ENCODE measurements at regions not wholly inside any gene's neighbourhood (a gene's known extent, or its start where the extent isn't known, plus 50 kb on each side); places are given as distances from the start of the nearest gene placed in this dataset.

GRCh38 chr2:145016711-145017110 is 496.8 kb upstream of the ZEB2 start:
- H3K36me3 ChIP-seq (ENCODE audit: control insufficient read depth in 3 of 3, insufficient read depth in 2 of 3, low read depth in 1 of 3, low read length in 3 of 3), result no peaks in the 10 kb centered on the region
- H3K4me1 ChIP-seq (ENCODE audit: control insufficient read depth in 3 of 3, insufficient read depth in 2 of 3, low read depth in 1 of 3, low read length in 2 of 3), result peaks cover 0 to 2% (median 0%) of the 10 kb centered on the region in 3 donors
- no peaks in the 10 kb centered on the region for H3K9me3 ChIP-seq (ENCODE audit: control insufficient read depth in 2 of 2, insufficient read depth in 1 of 2, low read depth in 1 of 2, low read length in 1 of 2)
- H3K27ac ChIP-seq (ENCODE audit: low read depth in 1 of 3, low read length in 2 of 3), result no peak overlapping the region
- DNase-seq (no peak), FAIRE-seq (no peak)
- H3K4me3 ChIP-seq (ENCODE audit: low read depth in 1 of 3, low read length in 3 of 3), result no peak overlapping the region
- no peaks in the 10 kb centered on the region for H3K27me3 ChIP-seq (ENCODE audit: control insufficient read depth in 3 of 3, insufficient read depth in 3 of 3, low read length in 3 of 3)

DNA sequence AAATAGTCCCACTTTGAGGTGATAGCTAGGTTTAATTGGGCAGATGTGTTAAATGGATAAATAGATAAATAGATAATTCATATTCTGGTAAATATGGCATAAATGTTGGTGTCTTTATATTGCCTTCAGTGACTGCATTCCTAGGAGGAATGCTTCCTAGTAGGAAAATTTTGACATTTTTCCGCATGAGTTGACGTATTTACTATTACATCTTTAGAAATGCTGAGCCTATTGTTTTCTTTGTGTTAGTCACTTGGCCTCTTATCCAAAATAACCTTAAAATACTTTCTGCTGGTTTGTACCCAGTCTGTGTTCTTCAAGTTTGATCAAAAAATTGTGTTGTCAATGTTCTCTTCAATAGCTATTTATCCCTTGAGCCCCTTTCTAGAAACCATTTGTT is 495.6 kb upstream of the ZEB2 start:
- no peaks in the 10 kb centered on the region for H3K9me3 ChIP-seq (ENCODE audit: control insufficient read depth in 2 of 2, insufficient read depth in 1 of 2, low read depth in 1 of 2, low read length in 1 of 2)
- no peak for DNase-seq
- H3K36me3 ChIP-seq (ENCODE audit: control insufficient read depth in 3 of 3, insufficient read depth in 2 of 3, low read depth in 1 of 3, low read length in 3 of 3), result no peaks in the 10 kb centered on the region
- WGBS, 3 donors, result 91 to 98% (median 96%) methylated on average over 2 of the region's 2 CpGs
- H3K4me1 ChIP-seq (ENCODE audit: control insufficient read depth in 3 of 3, insufficient read depth in 2 of 3, low read depth in 1 of 3, low read length in 2 of 3), result peaks cover 0 to 2% (median 0%) of the 10 kb centered on the region in 3 donors
- H3K27ac ChIP-seq (ENCODE audit: low read depth in 1 of 3, low read length in 2 of 3), result no peak overlapping the region
- no peaks in the 10 kb centered on the region for H3K27me3 ChIP-seq (ENCODE audit: control insufficient read depth in 3 of 3, insufficient read depth in 3 of 3, low read length in 3 of 3)
- H3K4me3 ChIP-seq (ENCODE audit: low read depth in 1 of 3, low read length in 3 of 3), result no peak overlapping the region
- FAIRE-seq, result no peak

DNA sequence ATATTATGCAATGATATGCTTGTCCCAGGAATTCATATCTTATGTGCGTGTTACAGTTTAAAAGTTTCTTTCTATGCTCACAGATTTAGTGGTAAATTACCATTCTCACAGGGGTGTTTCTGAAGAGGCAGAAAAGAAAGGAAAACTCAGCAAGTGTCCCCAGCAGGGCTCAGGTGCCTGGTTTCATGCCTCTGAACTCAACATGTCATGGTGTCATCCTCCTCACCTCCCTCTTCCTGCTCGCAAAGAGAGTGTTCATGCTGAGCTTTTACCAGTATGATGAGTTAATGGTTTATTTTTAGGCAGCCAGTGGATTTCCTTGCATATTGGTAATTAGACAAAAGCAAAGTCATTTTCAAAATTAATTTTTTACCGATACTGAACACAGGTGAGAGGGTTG is 492.9 kb upstream of the ZEB2 start:
- Histone ChIP-seq H3K4me3 (ENCODE audit: low read depth in 1 of 3, low read length in 3 of 3) (no peak overlapping the region), H3K27ac (ENCODE audit: low read depth in 1 of 3, low read length in 2 of 3) (no peak overlapping the region), H3K36me3 (ENCODE audit: control insufficient read depth in 3 of 3, insufficient read depth in 2 of 3, low read depth in 1 of 3, low read length in 3 of 3) (no peaks in the 10 kb centered on the region), H3K9me3 (ENCODE audit: control insufficient read depth in 2 of 2, insufficient read depth in 1 of 2, low read depth in 1 of 2, low read length in 1 of 2) (no peaks in the 10 kb centered on the region), H3K4me1 (ENCODE audit: control insufficient read depth in 3 of 3, insufficient read depth in 2 of 3, low read depth in 1 of 3, low read length in 2 of 3) (peaks cover 0 to 2% (median 0%) of the 10 kb centered on the region in 3 donors), H3K27me3 (ENCODE audit: control insufficient read depth in 3 of 3, insufficient read depth in 3 of 3, low read length in 3 of 3) (no peaks in the 10 kb centered on the region)
- FAIRE-seq (no peak), DNase-seq (no peak)
- WGBS, 3 donors, result 62 to 83% (median 66%) methylated on average over 3 of the region's 3 CpGs

- H3K27ac ChIP-seq (ENCODE audit: low read depth in 1 of 3, low read length in 2 of 3), result no peak overlapping the region
- FAIRE-seq (no peak), DNase-seq (no peak)
- WGBS, 3 donors, result 58 to 59% (median 58%) methylated on average over 4 of the region's 4 CpGs
- H3K4me3 ChIP-seq (ENCODE audit: low read depth in 1 of 3, low read length in 3 of 3), result no peak overlapping the region
- no peaks in the 10 kb centered on the region for H3K9me3 ChIP-seq (ENCODE audit: control insufficient read depth in 2 of 2, insufficient read depth in 1 of 2, low read depth in 1 of 2, low read length in 1 of 2)
- H3K36me3 ChIP-seq (ENCODE audit: control insufficient read depth in 3 of 3, insufficient read depth in 2 of 3, low read depth in 1 of 3, low read length in 3 of 3), result no peaks in the 10 kb centered on the region
- no peaks in the 10 kb centered on the region for H3K27me3 ChIP-seq (ENCODE audit: control insufficient read depth in 3 of 3, insufficient read depth in 3 of 3, low read length in 3 of 3)
- H3K4me1 ChIP-seq (ENCODE audit: control insufficient read depth in 3 of 3, insufficient read depth in 2 of 3, low read depth in 1 of 3, low read length in 2 of 3), result peaks cover 0 to 2% (median 0%) of the 10 kb centered on the region in 3 donors
These were observed 492.3 kb upstream of the ZEB2 start for GRCh38 chr2:145012214-145012670.

DNA sequence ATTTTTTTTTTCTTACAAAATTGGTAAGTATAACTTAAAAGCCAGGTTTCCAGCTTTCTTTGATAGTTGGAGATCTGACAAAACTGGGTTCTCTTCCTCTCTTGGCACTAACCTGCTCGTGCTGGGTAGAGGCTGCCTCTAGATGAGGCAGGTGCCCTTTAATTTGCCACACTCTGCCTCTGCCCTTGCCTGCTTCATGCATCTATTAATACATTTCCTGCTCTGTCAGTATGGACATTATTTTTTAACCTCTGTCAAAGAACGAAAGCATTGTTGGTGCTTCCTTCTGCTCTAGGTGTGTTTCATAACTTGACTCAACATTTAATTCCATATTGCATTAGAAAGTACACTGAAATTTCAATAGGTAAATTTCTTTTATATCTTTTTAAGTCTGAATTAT is 490.7 kb upstream of the ZEB2 start:
- DNase-seq, result no peak
- 51 to 77% (median 55%) methylated on average over 2 of the region's 2 CpGs for WGBS, 3 donors
- H3K4me1 ChIP-seq (ENCODE audit: control insufficient read depth in 3 of 3, insufficient read depth in 2 of 3, low read depth in 1 of 3, low read length in 2 of 3), result peaks cover 0 to 2% (median 0%) of the 10 kb centered on the region in 3 donors

GRCh38 chr2:145007960-145008263 is 488.0 kb upstream of the ZEB2 start:
- Histone ChIP-seq H3K4me1 (ENCODE audit: control insufficient read depth in 3 of 3, insufficient read depth in 2 of 3, low read depth in 1 of 3, low read length in 2 of 3) (peaks cover 0 to 2% (median 0%) of the 10 kb centered on the region in 3 donors), H3K27ac (ENCODE audit: low read depth in 1 of 3, low read length in 2 of 3) (peak overlapping the region in 1 of 3 donors; percentile 3)
- FAIRE-seq, result no peak

More for the DNA sequence above, 490.7 kb upstream of the ZEB2 start:
- Histone ChIP-seq H3K9me3 (ENCODE audit: control insufficient read depth in 2 of 2, insufficient read depth in 1 of 2, low read depth in 1 of 2, low read length in 1 of 2) (no peaks in the 10 kb centered on the region), H3K27ac (ENCODE audit: low read depth in 1 of 3, low read length in 2 of 3) (no peak overlapping the region), H3K36me3 (ENCODE audit: control insufficient read depth in 3 of 3, insufficient read depth in 2 of 3, low read depth in 1 of 3, low read length in 3 of 3) (no peaks in the 10 kb centered on the region), H3K27me3 (ENCODE audit: control insufficient read depth in 3 of 3, insufficient read depth in 3 of 3, low read length in 3 of 3) (no peaks in the 10 kb centered on the region), H3K4me3 (ENCODE audit: low read depth in 1 of 3, low read length in 3 of 3) (no peak overlapping the region)
- no peak for FAIRE-seq

DNA sequence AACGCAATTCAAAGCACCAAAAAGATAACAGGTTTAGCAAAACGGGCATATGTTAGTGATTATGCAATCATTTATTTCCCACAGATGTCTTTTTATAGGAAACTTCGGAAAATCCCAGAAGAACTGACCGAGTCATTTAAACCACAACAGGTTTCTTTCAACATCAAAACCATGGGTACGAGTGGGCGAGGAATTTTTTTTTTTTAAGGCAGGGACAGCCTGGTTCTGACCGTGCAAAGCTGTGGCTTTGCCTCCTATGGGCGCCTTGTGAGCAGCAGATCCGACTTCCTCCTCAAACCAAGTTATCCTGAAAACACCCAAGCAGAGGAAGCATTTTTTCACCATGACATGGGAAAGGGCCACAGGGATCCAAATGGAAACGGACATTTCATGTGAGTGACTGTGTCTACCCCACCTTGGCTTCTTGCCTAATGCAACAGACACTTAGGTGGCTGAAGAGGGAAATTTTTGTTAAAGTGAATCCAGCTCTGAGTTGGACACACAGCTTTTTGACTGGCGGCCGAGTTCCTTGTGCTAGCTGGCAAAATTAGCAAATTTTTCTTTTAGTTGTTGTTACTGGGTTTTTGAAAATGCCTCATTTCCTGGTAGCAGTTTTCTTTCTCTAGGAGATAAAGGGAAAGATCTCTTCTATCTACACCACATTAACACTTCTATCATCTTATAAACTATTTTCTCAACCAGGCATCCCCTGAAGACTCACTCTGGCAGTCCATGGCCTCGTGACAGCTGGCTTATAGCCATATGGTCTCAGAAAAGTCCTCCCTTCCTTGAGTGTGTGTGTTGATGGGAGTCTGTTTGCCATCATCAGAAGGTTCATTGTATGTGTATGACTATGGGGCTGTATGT is 487.4 kb upstream of the ZEB2 start:
- Histone ChIP-seq H3K27ac (ENCODE audit: low read depth in 1 of 3, low read length in 2 of 3) (peak overlapping the region in 1 of 3 donors; percentile 54), H3K9me3 (ENCODE audit: control insufficient read depth in 2 of 2, insufficient read depth in 1 of 2, low read depth in 1 of 2, low read length in 1 of 2) (no peaks in the 10 kb centered on the region), H3K27me3 (ENCODE audit: control insufficient read depth in 3 of 3, insufficient read depth in 3 of 3, low read length in 3 of 3) (no peaks in the 10 kb centered on the region), H3K36me3 (ENCODE audit: control insufficient read depth in 3 of 3, insufficient read depth in 2 of 3, low read depth in 1 of 3, low read length in 3 of 3) (no peaks in the 10 kb centered on the region), H3K4me1 (ENCODE audit: control insufficient read depth in 3 of 3, insufficient read depth in 2 of 3, low read depth in 1 of 3, low read length in 2 of 3) (peaks cover 0 to under 1% (median 0%) of the 10 kb centered on the region in 3 donors), H3K4me3 (ENCODE audit: low read depth in 1 of 3, low read length in 3 of 3) (no peak overlapping the region)
- 73 to 74% (median 73%) methylated on average over 13 of the region's 13 CpGs for WGBS, 3 donors
- DNase-seq (no peak), FAIRE-seq (no peak)

More at GRCh38 chr2:145007960-145008263, 488.0 kb upstream of the ZEB2 start:
- no peak for DNase-seq
- Histone ChIP-seq H3K9me3 (ENCODE audit: control insufficient read depth in 2 of 2, insufficient read depth in 1 of 2, low read depth in 1 of 2, low read length in 1 of 2) (no peaks in the 10 kb centered on the region), H3K27me3 (ENCODE audit: control insufficient read depth in 3 of 3, insufficient read depth in 3 of 3, low read length in 3 of 3) (no peaks in the 10 kb centered on the region), H3K36me3 (ENCODE audit: control insufficient read depth in 3 of 3, insufficient read depth in 2 of 3, low read depth in 1 of 3, low read length in 3 of 3) (no peaks in the 10 kb centered on the region), H3K4me3 (ENCODE audit: low read depth in 1 of 3, low read length in 3 of 3) (no peak overlapping the region)

- no peak for FAIRE-seq
- WGBS, 3 donors, result 86 to 97% (median 92%) methylated on average over 1 of the region's 1 CpG
- no peak overlapping the region for H3K4me3 ChIP-seq (ENCODE audit: low read depth in 1 of 3, low read length in 3 of 3)
- no peaks in the 10 kb centered on the region for H3K36me3 ChIP-seq (ENCODE audit: control insufficient read depth in 3 of 3, insufficient read depth in 2 of 3, low read depth in 1 of 3, low read length in 3 of 3)
- no peaks in the 10 kb centered on the region for H3K9me3 ChIP-seq (ENCODE audit: control insufficient read depth in 2 of 2, insufficient read depth in 1 of 2, low read depth in 1 of 2, low read length in 1 of 2)
- DNase-seq, result no peak
- H3K27me3 ChIP-seq (ENCODE audit: control insufficient read depth in 3 of 3, insufficient read depth in 3 of 3, low read length in 3 of 3), result no peaks in the 10 kb centered on the region
- no peak overlapping the region for H3K27ac ChIP-seq (ENCODE audit: low read depth in 1 of 3, low read length in 2 of 3)
- H3K4me1 ChIP-seq (ENCODE audit: control insufficient read depth in 3 of 3, insufficient read depth in 2 of 3, low read depth in 1 of 3, low read length in 2 of 3), result no peaks in the 10 kb centered on the region
These were observed 482.7 kb upstream of the ZEB2 start for GRCh38 chr2:145002624-145003023.

- no peaks in the 10 kb centered on the region for H3K4me1 ChIP-seq (ENCODE audit: control insufficient read depth in 3 of 3, insufficient read depth in 2 of 3, low read depth in 1 of 3, low read length in 2 of 3)
- H3K4me3 ChIP-seq (ENCODE audit: low read depth in 1 of 3, low read length in 3 of 3), result no peak overlapping the region
- H3K9me3 ChIP-seq (ENCODE audit: control insufficient read depth in 2 of 2, insufficient read depth in 1 of 2, low read depth in 1 of 2, low read length in 1 of 2), result no peaks in the 10 kb centered on the region
- H3K27ac ChIP-seq (ENCODE audit: low read depth in 1 of 3, low read length in 2 of 3), result no peak overlapping the region
- no peaks in the 10 kb centered on the region for H3K27me3 ChIP-seq (ENCODE audit: control insufficient read depth in 3 of 3, insufficient read depth in 3 of 3, low read length in 3 of 3)
- DNase-seq, result no peak
- FAIRE-seq, result no peak
- H3K36me3 ChIP-seq (ENCODE audit: control insufficient read depth in 3 of 3, insufficient read depth in 2 of 3, low read depth in 1 of 3, low read length in 3 of 3), result no peaks in the 10 kb centered on the region
These were observed 480.5 kb upstream of the ZEB2 start for GRCh38 chr2:145000376-145000775.
